Suprapubic skin (tissue), 4 donors: ENCODE measurements at regions not wholly inside any gene's neighbourhood (a gene's known extent, or its start where the extent isn't known, plus 50 kb on each side); places are given as distances from the start of the nearest gene placed in this dataset.

Source experiments
- CTCF ChIP-seq, 2 donors: fragments of 200-600 bp in 1 of 2; fragments of 450-650 bp in 1 of 2; sonication (generic) in 1 of 2; IDR thresholded peaks; one replicate each; pipeline ENCODE4 v1.5.1; 2016 to 2019; ENCODE audit warnings: antibody characterized with exemption in 2 of 2, mild to moderate bottlenecking in 1 of 2, moderate library complexity in 1 of 2
- POLR2A ChIP-seq, 2 donors: fragments of 450-650 bp; IDR thresholded peaks; one replicate each; pipeline ENCODE4 v1.6.1; 2017; ENCODE audit warnings: antibody characterized with exemption in 2 of 2, mild to moderate bottlenecking in 2 of 2, moderate library complexity in 2 of 2
- POLR2AphosphoS5 ChIP-seq, 3 donors: sonication (generic); formaldehyde crosslinking; IDR thresholded peaks; one replicate each; pipeline ENCODE4 v1.6.1; 2017; ENCODE audit warnings: antibody characterized with exemption in 3 of 3

GRCh38 chr6:33950891-33951889, 147.4 kb upstream of the MLN start:
- TF ChIP-seq CTCF (IDR thresholded peaks at IDR 0.05) (no peak), POLR2A (IDR thresholded peaks at IDR 0.05) (no peak), POLR2AphosphoS5 (IDR thresholded peaks at IDR 0.05) (no peak)
